H9 (cell line): ENCODE measurements at regions not wholly inside any gene's neighbourhood (a gene's known extent, or its start where the extent isn't known, plus 50 kb on each side); places are given as distances from the start of the nearest gene placed in this dataset.
"Not testable (repeated sequence)": the region's sequence is repeated elsewhere in the genome, so short reads cannot be mapped to it uniquely, and the experiment has no call there.

Experiments
- DNase-seq: peaks from one replicate; pipeline ENCODE4 v3.0.0-alpha.2; 2017
- H2AFZ ChIP-seq: one replicate; pipeline ENCODE4 v1.6.1; 2013; ENCODE audit warnings: mild to moderate bottlenecking, low read length, control low read depth, moderate library complexity
- H2AK5ac ChIP-seq: 2 replicates; pipeline ENCODE4 v1.6.1; 2013; ENCODE audit warnings: low read length, control low read depth, mixed read lengths; ENCODE audit not compliant: insufficient read length
- H2BK120ac ChIP-seq: one replicate; pipeline ENCODE4 v1.6.1; 2013; ENCODE audit warnings: low read depth, mild to moderate bottlenecking, low read length, control low read depth, inconsistent platforms; ENCODE audit not compliant: poor library complexity, severe bottlenecking
- H2BK12ac ChIP-seq: 2 replicates; pipeline ENCODE4 v1.6.1; 2013; ENCODE audit warnings: low read length, control low read depth, mixed read lengths, low read depth; ENCODE audit not compliant: insufficient read length
- H2BK15ac ChIP-seq: 2 replicates; pipeline ENCODE4 v1.6.1; 2013; ENCODE audit warnings: low read depth, low read length, control low read depth
- H2BK20ac ChIP-seq: one replicate; pipeline ENCODE4 v1.6.1; 2013; ENCODE audit warnings: low read depth, mild to moderate bottlenecking, low read length, control low read depth, inconsistent platforms; ENCODE audit not compliant: poor library complexity, severe bottlenecking
- H2BK5ac ChIP-seq: 2 replicates; pipeline ENCODE4 v1.6.1; 2013; ENCODE audit warnings: low read length, control low read depth, mixed read lengths; ENCODE audit not compliant: insufficient read length
- H3K14ac ChIP-seq: 2 replicates; pipeline ENCODE4 v1.6.1; 2013; ENCODE audit warnings: low read length, control low read depth; ENCODE audit not compliant: insufficient read depth
- H3K18ac ChIP-seq: 2 replicates; pipeline ENCODE4 v1.6.1; 2013; ENCODE audit warnings: low read depth, mild to moderate bottlenecking, mixed read lengths, low read length, control low read depth; ENCODE audit not compliant: insufficient read length
- H3K23ac ChIP-seq: 2 replicates; pipeline ENCODE4 v1.6.1; 2013; ENCODE audit warnings: low read length, control low read depth, mixed read lengths, low read depth; ENCODE audit not compliant: insufficient read length
- H3K23me2 ChIP-seq: 2 replicates; pipeline ENCODE4 v1.6.1; 2013; ENCODE audit warnings: low read depth, mild to moderate bottlenecking, mixed read lengths, low read length, control low read depth; ENCODE audit not compliant: insufficient read length, poor library complexity, severe bottlenecking
- H3K27ac ChIP-seq: 2 replicates; pipeline ENCODE4 v1.5.1; 2013; ENCODE audit warnings: low read length, control low read depth, mixed read lengths, low read depth; ENCODE audit not compliant: insufficient read length
- H3K27me3 ChIP-seq: 2 replicates; pipeline ENCODE4 v1.6.1; 2013; ENCODE audit warnings: low read length, control low read depth, inconsistent platforms; ENCODE audit not compliant: insufficient read depth
- H3K4ac ChIP-seq: 2 replicates; pipeline ENCODE4 v1.6.1; 2013; ENCODE audit warnings: low read depth, mild to moderate bottlenecking, control low read depth, inconsistent platforms, low read length, moderate library complexity
- H3K4me1 ChIP-seq: 2 replicates; pipeline ENCODE4 v1.6.1; 2013; ENCODE audit warnings: low read length, control low read depth, inconsistent platforms; ENCODE audit not compliant: insufficient read depth
- H3K4me2 ChIP-seq: 2 replicates; pipeline ENCODE4 v1.6.1; 2013; ENCODE audit warnings: low read length, control low read depth, mixed read lengths; ENCODE audit not compliant: insufficient read length, insufficient read depth
- H3K56ac ChIP-seq: 2 replicates; pipeline ENCODE4 v1.6.1; 2013; ENCODE audit warnings: low read depth, mild to moderate bottlenecking, mixed read lengths, low read length, control low read depth; ENCODE audit not compliant: insufficient read length
- H3K79me1 ChIP-seq: 2 replicates; pipeline ENCODE4 v1.6.1; 2013; ENCODE audit warnings: low read depth, mild to moderate bottlenecking, moderate library complexity, low read length, control low read depth, inconsistent platforms; ENCODE audit not compliant: insufficient read depth, poor library complexity, severe bottlenecking
- H3K79me2 ChIP-seq: 2 replicates; pipeline ENCODE4 v1.6.1; 2013; ENCODE audit warnings: low read length, control low read depth, inconsistent platforms; ENCODE audit not compliant: insufficient read depth
- H3K9ac ChIP-seq: 2 replicates; pipeline ENCODE4 v1.6.1; 2013; ENCODE audit warnings: low read length, control low read depth, mixed read lengths; ENCODE audit not compliant: insufficient read length; ENCODE audit errors: extremely low read depth
- H3K9me3 ChIP-seq: one replicate; pipeline ENCODE4 v1.6.1; 2013; ENCODE audit warnings: low read depth, low read length, inconsistent platforms; ENCODE audit not compliant: control insufficient read depth
- H3T11ph ChIP-seq: one replicate; pipeline ENCODE4 v1.6.1; 2013; ENCODE audit warnings: mild to moderate bottlenecking, low read length, control low read depth, inconsistent platforms
- H4K20me1 ChIP-seq: one replicate; pipeline ENCODE4 v1.6.1; 2013; ENCODE audit not compliant: control insufficient read depth, insufficient read length, insufficient read depth
- H4K5ac ChIP-seq: 2 replicates; pipeline ENCODE4 v1.6.1; 2013; ENCODE audit warnings: low read depth, mild to moderate bottlenecking, mixed read lengths, low read length, control low read depth; ENCODE audit not compliant: insufficient read length
- H4K8ac ChIP-seq: replicated peaks from 2 replicates; pipeline ENCODE4 v1.6.1; 2013; ENCODE audit warnings: low read length, control low read depth, mixed read lengths, low read depth; ENCODE audit not compliant: insufficient read length
- H4K91ac ChIP-seq: 2 replicates; pipeline ENCODE4 v1.6.1; 2013; ENCODE audit warnings: low read depth, mild to moderate bottlenecking, moderate library complexity, mixed read lengths, low read length, control low read depth; ENCODE audit not compliant: insufficient read length
- H3K27ac Mint-ChIP-seq, 3 experiments: 2 replicates in 2 of 3; 3 replicates in 1 of 3; pipeline ENCODE4 v1.8.0; 2020 to 2021; ENCODE audit warnings: mixed read lengths in 3 of 3, mild to moderate bottlenecking in 1 of 3, moderate library complexity in 1 of 3
- H3K27me3 Mint-ChIP-seq: 2 replicates; pipeline ENCODE4 v1.8.0; 2021; ENCODE audit warnings: low read depth, mild to moderate bottlenecking, moderate library complexity, mixed read lengths
- H3K36me3 Mint-ChIP-seq, 3 experiments: 2 replicates in 2 of 3; 3 replicates in 1 of 3; pipeline ENCODE4 v1.8.0; 2020 to 2021; ENCODE audit warnings: low read depth in 3 of 3, mixed read lengths in 3 of 3; ENCODE audit not compliant: insufficient read depth in 1 of 3
- H3K4me1 Mint-ChIP-seq, 2 experiments: 2 replicates each; pipeline ENCODE4 v1.8.0; 2020; ENCODE audit warnings: mixed read lengths in 2 of 2
- H3K4me3 Mint-ChIP-seq, 2 experiments: 2 replicates in 1 of 2; 3 replicates in 1 of 2; pipeline ENCODE4 v1.8.0; 2020 to 2021; ENCODE audit warnings: mild to moderate bottlenecking in 2 of 2, mixed read lengths in 2 of 2, moderate library complexity in 1 of 2
- H3K9me3 Mint-ChIP-seq, 2 experiments: 2 replicates in 1 of 2; 3 replicates in 1 of 2; pipeline ENCODE4 v1.8.0; 2020; ENCODE audit warnings: mild to moderate bottlenecking in 2 of 2, mixed read lengths in 2 of 2, moderate library complexity in 1 of 2
- CTCF ChIP-seq: fragments of 200-600 bp; sonication (generic); conservative IDR thresholded peaks from 3 replicates; pipeline ENCODE4 v1.8.0; 2021; ENCODE audit warnings: antibody characterized with exemption, mild to moderate bottlenecking
- WGBS: extraction: QIAGEN DNeasy Blood & Tissue Kit; methylation state at CpG from one replicate; pipeline ENCODE4 v1.1.7; 2013; ENCODE audit warnings: missing lambda C conversion rate, low lambda C conversion rate, mixed read lengths; ENCODE audit not compliant: insufficient read length; ENCODE audit errors: extremely low coverage; 5-methylcytosine and 5-hydroxymethylcytosine counted together

DNA sequence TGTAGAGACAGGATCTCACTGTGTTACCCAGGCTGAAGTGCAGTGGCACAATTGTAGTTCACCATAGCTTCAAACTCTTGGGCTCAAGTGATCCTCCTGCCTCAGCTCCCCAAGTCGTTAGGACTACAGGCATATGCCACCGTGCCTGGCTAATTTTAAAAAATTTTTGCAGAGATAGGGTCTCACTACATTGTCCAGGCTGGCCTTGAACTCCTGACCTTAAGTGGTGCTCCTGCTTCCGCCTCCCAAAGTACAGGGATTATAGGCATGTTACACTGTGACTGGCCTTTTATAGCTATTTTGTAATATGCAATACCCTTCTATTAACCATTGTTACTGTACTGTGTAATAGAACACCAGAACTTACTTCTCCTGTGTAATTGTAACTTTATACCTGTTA lies 139.3 kb upstream of the ZNF267 start:
- Histone ChIP-seq H2AFZ (no peak overlapping the region), H2BK15ac (no peak overlapping the region), H3K79me2 (no peaks in the 10 kb centered on the region; the same call in 1 of the 2 replicates), H3K9ac (no peak overlapping the region), H2BK5ac (no peak overlapping the region), H3K18ac (no peak overlapping the region), H3K4ac (no peak overlapping the region), H4K20me1 (no peaks in the 10 kb centered on the region), H4K8ac (no peak overlapping the region), H3K23ac (no peak overlapping the region), H3T11ph (no peak overlapping the region), H3K79me1 (peaks cover 2% of the 10 kb centered on the region), H4K5ac (no peak overlapping the region), H3K56ac (no peak overlapping the region), H2AK5ac (no peak overlapping the region), H2BK120ac (no peak overlapping the region), H3K14ac (no peak overlapping the region), H2BK20ac (no peak overlapping the region), H3K23me2 (no peaks in the 10 kb centered on the region), H2BK12ac (no peak overlapping the region), H3K27ac (no peak overlapping the region), H3K9me3 (no peaks in the 10 kb centered on the region), H3K27me3 (no peaks in the 10 kb centered on the region), H4K91ac (no peak overlapping the region), H3K4me2 (no peak overlapping the region), H3K4me1 (no peaks in the 10 kb centered on the region)
- H3K36me3 Mint-ChIP-seq = peaks cover 74 to 87% (median 81%) of the 10 kb centered on the region in 3 experiments
- H3K27ac Mint-ChIP-seq = no peak overlapping the region
- H3K4me3 Mint-ChIP-seq = no peak overlapping the region
- no CpG with 5 or more reads among the region's 3 CpGs for WGBS
- H3K4me1 Mint-ChIP-seq = no peaks in the 10 kb centered on the region
- no peaks in the 10 kb centered on the region for H3K27me3 Mint-ChIP-seq
- peaks cover 24 to 78% of the 10 kb centered on the region in 2 experiments for H3K9me3 Mint-ChIP-seq
- TF ChIP-seq CTCF = no peak
- no peak for DNase-seq

DNA sequence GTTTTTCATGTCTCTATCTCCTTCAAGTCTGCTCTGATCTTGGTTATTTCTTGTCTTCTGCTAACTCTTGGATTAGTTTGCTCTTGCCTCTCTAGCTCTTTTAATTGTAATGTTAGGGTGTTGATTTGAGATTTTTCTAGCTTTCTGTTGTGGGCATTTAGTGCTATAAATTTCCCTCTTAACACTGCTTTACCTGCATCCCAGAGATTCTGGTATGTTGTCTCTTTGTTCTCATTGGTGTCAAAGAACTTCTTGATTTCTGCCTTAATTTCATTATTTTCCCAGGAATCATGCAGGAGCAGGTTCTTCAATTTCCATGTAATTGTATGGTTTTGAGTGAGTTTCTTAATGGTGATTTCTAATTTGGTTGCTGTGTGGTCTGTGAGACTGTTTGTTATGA lies 128.5 kb upstream of the ZNF267 start:
- H3K4ac ChIP-seq, H2BK12ac ChIP-seq, H3K56ac ChIP-seq, H3K27ac Mint-ChIP-seq, H2BK5ac ChIP-seq, H3K9ac ChIP-seq, H3K4me2 ChIP-seq, H3T11ph ChIP-seq, H2BK15ac ChIP-seq, H3K79me2 ChIP-seq, H2BK120ac ChIP-seq, H2BK20ac ChIP-seq, H3K18ac ChIP-seq, H4K5ac ChIP-seq, H3K79me1 ChIP-seq, H4K8ac ChIP-seq, H3K14ac ChIP-seq, H3K4me1 Mint-ChIP-seq, H4K91ac ChIP-seq, H2AFZ ChIP-seq, H4K20me1 ChIP-seq, H3K4me3 Mint-ChIP-seq, H3K27me3 ChIP-seq, H3K23ac ChIP-seq, DNase-seq, H2AK5ac ChIP-seq, H3K23me2 ChIP-seq, H3K27ac ChIP-seq, H3K27me3 Mint-ChIP-seq, H3K4me1 ChIP-seq: not testable (repeated sequence)
- H3K36me3 Mint-ChIP-seq = peaks cover 85 to 97% (median 91%) of the 10 kb centered on the region in 3 experiments
- H3K9me3 Mint-ChIP-seq = peaks cover 92 to 96% of the 10 kb centered on the region in 2 experiments
- peaks cover 30% of the 10 kb centered on the region for H3K9me3 ChIP-seq
